Right lobe of liver (tissue), 6 donors: ENCODE measurements at regions not wholly inside any gene's neighbourhood (a gene's known extent, or its start where the extent isn't known, plus 50 kb on each side); places are given as distances from the start of the nearest gene placed in this dataset.

ENCODE experiments used
- ATAC-seq, 4 donors: fragments of 200-7000 bp; cut with Tn5 transposase; one replicate each; pipeline ENCODE4 v1.9.1; 2020; ENCODE audit warnings: mild to moderate bottlenecking in 4 of 4, moderate library complexity in 4 of 4
- DNase-seq, 3 donors: peaks; one replicate each; pipeline ENCODE4 v3.0.0-alpha.2; 2020
- H3K27ac ChIP-seq, 3 donors: fragments of 200-600 bp; one replicate each; pipeline ENCODE4 v1.8.0; 2022
- H3K27me3 ChIP-seq, 2 donors: fragments of 200-600 bp; one replicate each; pipeline ENCODE4 v1.8.0; 2022
- H3K36me3 ChIP-seq, 4 donors: fragments of 200-600 bp; sonication (generic) in 1 of 4; one replicate each; pipeline versions ENCODE4 v1.5.1 to v1.8.0; 2017 to 2022; ENCODE audit warnings: control low read depth in 1 of 4
- H3K4me1 ChIP-seq, 4 donors: fragments of 200-600 bp; sonication (generic) in 1 of 4; one replicate each; pipeline versions ENCODE4 v1.5.1 to v1.8.0; 2017 to 2022; ENCODE audit warnings: control low read depth in 1 of 4
- H3K4me3 ChIP-seq, 3 donors: fragments of 200-600 bp; one replicate each; pipeline ENCODE4 v1.8.0; 2022
- H3K9me3 ChIP-seq, 4 donors: fragments of 200-600 bp; sonication (generic) in 1 of 4; one replicate each; pipeline versions ENCODE4 v1.5.1 to v1.8.0; 2017 to 2022; ENCODE audit warnings: control low read depth in 1 of 4
- POLR2A ChIP-seq: fragments of 450-650 bp; IDR thresholded peaks from one replicate; pipeline ENCODE4 v1.6.1; 2017; ENCODE audit warnings: antibody characterized with exemption, mild to moderate bottlenecking
- WGBS: methylation state at CpG from one replicate; pipeline ENCODE4 v1.1.6; 2018; ENCODE audit warnings: low coverage, low lambda C conversion rate; ENCODE audit not compliant: insufficient coverage; ENCODE audit errors: missing lambda C conversion rate; 5-methylcytosine and 5-hydroxymethylcytosine counted together
- intact Hi-C, 2 donors: fragments of 100-400 bp; cut with DNase I; formaldehyde crosslinking; loops; one replicate each; pipeline versions ENCODE4 v1.11.2 to v1.14.1; 2022
- TF ChIP-seq, protein P1 (sequence below), 4 donors: fragments of 200-600 bp in 3 of 4; fragments of 450-650 bp in 1 of 4; IDR thresholded peaks; one replicate each; pipeline versions ENCODE4 v1.5.1 to v1.8.0; 2016 to 2022; ENCODE audit warnings: antibody characterized with exemption in 4 of 4, mild to moderate bottlenecking in 2 of 4
- donor health status: DM: no; HTN: yes; CAD: no.
- donor health status: DM: no; HTN: no; CAD: no.
- donor health status: DM: no; HTN: no; CAD: no.
- donor health status: DM: no; HTN: yes; CAD: no.
- donor health status: DM: no; HTN: yes; CAD: no.

DNA sequence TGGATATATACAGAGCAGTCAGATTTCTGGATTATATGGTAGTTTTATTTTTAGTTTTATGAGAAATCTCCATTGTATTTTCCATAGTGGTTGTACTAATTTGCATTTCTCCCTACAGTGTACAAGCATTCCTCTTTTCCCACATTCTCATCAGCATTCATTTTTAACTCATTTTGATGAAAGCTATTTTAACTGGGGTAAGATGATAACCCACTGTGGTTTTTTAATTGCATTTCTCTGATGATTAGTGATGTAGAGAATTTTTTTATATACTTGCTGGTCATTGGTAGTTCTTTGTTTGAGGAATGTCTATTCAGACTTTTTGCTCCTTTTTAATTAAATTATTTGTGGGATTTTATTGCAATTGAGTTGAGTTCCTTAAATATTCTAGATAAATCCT, 903.6 kb downstream of the DIPK2A start:
- no peak overlapping the region for H3K4me3 ChIP-seq
- no peak for TF ChIP-seq POLR2A
- TF ChIP-seq, protein P1, sequence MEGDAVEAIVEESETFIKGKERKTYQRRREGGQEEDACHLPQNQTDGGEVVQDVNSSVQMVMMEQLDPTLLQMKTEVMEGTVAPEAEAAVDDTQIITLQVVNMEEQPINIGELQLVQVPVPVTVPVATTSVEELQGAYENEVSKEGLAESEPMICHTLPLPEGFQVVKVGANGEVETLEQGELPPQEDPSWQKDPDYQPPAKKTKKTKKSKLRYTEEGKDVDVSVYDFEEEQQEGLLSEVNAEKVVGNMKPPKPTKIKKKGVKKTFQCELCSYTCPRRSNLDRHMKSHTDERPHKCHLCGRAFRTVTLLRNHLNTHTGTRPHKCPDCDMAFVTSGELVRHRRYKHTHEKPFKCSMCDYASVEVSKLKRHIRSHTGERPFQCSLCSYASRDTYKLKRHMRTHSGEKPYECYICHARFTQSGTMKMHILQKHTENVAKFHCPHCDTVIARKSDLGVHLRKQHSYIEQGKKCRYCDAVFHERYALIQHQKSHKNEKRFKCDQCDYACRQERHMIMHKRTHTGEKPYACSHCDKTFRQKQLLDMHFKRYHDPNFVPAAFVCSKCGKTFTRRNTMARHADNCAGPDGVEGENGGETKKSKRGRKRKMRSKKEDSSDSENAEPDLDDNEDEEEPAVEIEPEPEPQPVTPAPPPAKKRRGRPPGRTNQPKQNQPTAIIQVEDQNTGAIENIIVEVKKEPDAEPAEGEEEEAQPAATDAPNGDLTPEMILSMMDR (IDR thresholded peaks at IDR 0.05), result no peak
- no peaks in the 10 kb centered on the region for H3K27me3 ChIP-seq
- intact Hi-C loops, result no loop called here
- no peak for DNase-seq
- no peaks in the 10 kb centered on the region for H3K9me3 ChIP-seq
- no peaks in the 10 kb centered on the region for H3K4me1 ChIP-seq
- ATAC-seq, result no peak
- H3K27ac ChIP-seq, result no peak overlapping the region
- H3K36me3 ChIP-seq, result no peaks in the 10 kb centered on the region

DNA sequence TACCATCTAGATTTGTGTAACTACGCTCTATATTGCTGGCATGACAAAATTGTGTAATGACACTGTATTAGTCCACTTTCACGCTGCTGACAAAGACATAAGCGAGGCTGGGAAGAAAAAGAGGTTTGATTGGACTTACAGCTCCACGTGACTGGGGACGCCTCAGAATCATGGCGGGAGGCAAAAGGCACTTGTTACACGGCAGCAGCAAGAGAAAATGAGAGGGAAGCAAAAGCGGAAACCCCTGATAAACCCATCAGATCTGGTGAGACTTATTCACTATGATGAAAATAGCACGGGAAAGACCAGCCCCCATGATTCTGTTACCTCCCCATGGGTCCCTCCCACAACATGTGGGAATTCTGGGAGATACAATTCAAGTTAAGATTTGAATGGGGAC, 905.7 kb downstream of the DIPK2A start:
- Histone ChIP-seq H3K9me3 (no peaks in the 10 kb centered on the region), H3K27ac (no peak overlapping the region), H3K36me3 (no peaks in the 10 kb centered on the region), H3K4me3 (no peak overlapping the region), H3K4me1 (no peaks in the 10 kb centered on the region), H3K27me3 (no peaks in the 10 kb centered on the region)
- no peak for ATAC-seq
- no peak for TF ChIP-seq POLR2A
- TF ChIP-seq, protein P1 (IDR thresholded peaks at IDR 0.05), result no peak
- 73% methylated on average over 9 of the region's 9 CpGs for WGBS
- intact Hi-C loops, result no loop called here
- DNase-seq, result no peak

DNA sequence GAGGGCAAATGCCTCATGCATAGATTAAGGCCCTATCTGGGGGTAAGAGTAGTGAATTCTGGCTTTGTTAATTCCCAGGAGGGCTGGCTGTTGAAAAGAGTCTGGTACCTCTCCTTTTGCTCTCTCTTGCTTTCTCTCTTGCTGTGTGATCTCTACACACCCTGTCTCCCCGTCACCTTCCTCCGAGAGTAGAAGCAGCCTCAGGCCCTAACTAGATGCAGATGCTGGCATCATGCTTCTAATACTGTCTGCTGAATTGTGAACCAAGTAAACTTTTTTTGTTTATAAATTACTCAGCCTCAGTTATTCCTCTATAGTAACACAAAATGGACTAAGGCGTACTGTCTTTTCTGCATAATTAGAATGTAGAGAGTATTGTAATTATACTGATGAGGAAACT, 908.1 kb downstream of the DIPK2A start:
- intact Hi-C loops, result no loop called here
- Histone ChIP-seq H3K27me3 (no peaks in the 10 kb centered on the region), H3K9me3 (no peaks in the 10 kb centered on the region), H3K4me3 (no peak overlapping the region), H3K4me1 (no peaks in the 10 kb centered on the region), H3K36me3 (no peaks in the 10 kb centered on the region), H3K27ac (no peak overlapping the region)
- DNase-seq (no peak), ATAC-seq (no peak)
- WGBS, result 73% methylated on average over 3 of the region's 3 CpGs
- TF ChIP-seq, protein P1 (IDR thresholded peaks at IDR 0.05), result no peak
- no peak for TF ChIP-seq POLR2A

DNA sequence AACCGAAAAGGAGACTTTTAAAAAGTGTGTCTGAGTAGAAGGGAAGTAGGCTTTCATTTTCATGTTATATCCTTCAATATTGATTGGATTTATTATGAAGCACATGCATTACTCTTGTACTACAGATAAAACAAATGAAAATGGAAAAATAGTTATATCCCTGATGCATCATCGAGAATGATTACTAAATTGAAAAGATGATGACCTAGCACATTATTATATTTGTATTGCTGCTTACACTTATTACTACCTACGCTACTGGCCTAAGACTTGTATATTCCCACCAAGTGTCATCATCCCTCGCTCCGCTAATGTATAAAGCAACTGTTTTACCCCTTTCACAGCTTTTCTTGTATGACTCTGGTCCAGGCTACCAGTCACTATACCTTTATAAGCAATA, 922.4 kb downstream of the DIPK2A start:
- Histone ChIP-seq H3K27me3 (no peaks in the 10 kb centered on the region), H3K27ac (no peak overlapping the region), H3K4me1 (no peaks in the 10 kb centered on the region), H3K36me3 (no peaks in the 10 kb centered on the region), H3K4me3 (no peak overlapping the region), H3K9me3 (no peaks in the 10 kb centered on the region)
- DNase-seq (no peak), ATAC-seq (no peak)
- no peak for TF ChIP-seq POLR2A
- TF ChIP-seq, protein P1 (IDR thresholded peaks at IDR 0.05), result no peak
- 61% methylated on average over 5 of the region's 5 CpGs for WGBS
- intact Hi-C loops, result no loop called here

DNA sequence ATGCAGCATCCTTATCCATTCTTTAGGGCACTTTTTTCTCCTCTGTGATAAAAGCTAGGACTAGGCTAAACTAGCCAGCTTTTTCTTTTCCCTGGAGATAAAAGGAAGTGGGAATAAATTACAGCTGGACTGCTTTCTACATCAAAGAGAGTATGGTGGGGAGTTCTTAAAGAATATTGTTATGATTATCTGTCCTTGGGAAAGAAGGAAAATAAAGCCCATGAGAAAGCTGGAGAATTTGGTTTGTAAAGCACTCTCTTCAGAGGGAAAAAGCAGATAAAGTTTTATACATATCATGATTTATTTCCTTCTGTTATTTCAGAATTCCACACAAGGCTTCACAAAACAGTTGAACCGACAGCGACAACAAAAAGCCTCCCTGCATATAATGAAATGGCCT, 923.0 kb downstream of the DIPK2A start:
- DNase-seq, result no peak
- Histone ChIP-seq H3K4me3 (no peak overlapping the region), H3K36me3 (no peaks in the 10 kb centered on the region), H3K4me1 (no peaks in the 10 kb centered on the region), H3K27ac (no peak overlapping the region), H3K9me3 (no peaks in the 10 kb centered on the region), H3K27me3 (no peaks in the 10 kb centered on the region)
- no peak for ATAC-seq
- TF ChIP-seq, protein P1 (IDR thresholded peaks at IDR 0.05), result no peak
- no peak for TF ChIP-seq POLR2A
- intact Hi-C loops, result no loop called here
- WGBS, result 67% methylated on average over 2 of the region's 2 CpGs
